SK-N-SH (cell line): ENCODE measurements at regions not wholly inside any gene's neighbourhood (a gene's known extent, or its start where the extent isn't known, plus 50 kb on each side); places are given as distances from the start of the nearest gene placed in this dataset.

Experiments used
- CTCF ChIA-PET: fragments of 300-600, 350-600 bp; formaldehyde crosslinking; extraction: SDS; loops from one replicate; lab custom pipeline; 2021; lab: Yijun Ruan, JAX
- POLR2A ChIA-PET: fragments of 350-600 bp; sonication (Branson Sonifier 250); formaldehyde crosslinking; extraction: SDS; loops from one replicate; lab custom pipeline; 2020; ENCODE audit warnings: antibody characterized with exemption, inconsistent platforms; lab: Yijun Ruan, JAX
- DNase-seq: peaks from one replicate; pipeline ENCODE4 v3.0.0; 2012
- H2AFZ ChIP-seq: fragments of 200-600 bp; sonication (generic); 2 replicates; pipeline ENCODE4 v1.8.1; 2016; ENCODE audit warnings: antibody characterized with exemption, mild to moderate bottlenecking, low read depth
- H3F3A ChIP-seq: fragments of 200-600 bp; sonication (generic); replicated peaks from 2 replicates; pipeline ENCODE3; 2016; ENCODE audit warnings: antibody characterized with exemption, mild to moderate bottlenecking; ENCODE audit not compliant: insufficient read depth
- H3K27ac ChIP-seq, 2 experiments: fragments of 200-500 bp in 1 of 2; fragments of 200-600 bp in 1 of 2; sonication (Bioruptor generic) in 1 of 2; sonication (generic), shearing (Covaris generic) in 1 of 2; 2 replicates each; pipeline versions ENCODE4 v1.5.1 to v1.6.1; 2014 to 2016; ENCODE audit warnings: low read depth in 2 of 2, inconsistent platforms in 1 of 2, low read length in 1 of 2, mild to moderate bottlenecking in 1 of 2, mixed read lengths in 1 of 2
- H3K27me3 ChIP-seq: fragments of 200-600 bp; sonication (generic), shearing (Covaris generic); 2 replicates; pipeline ENCODE4 v1.6.1; 2016; ENCODE audit warnings: mixed run types; ENCODE audit not compliant: insufficient read depth
- H3K36me3 ChIP-seq, 2 experiments: fragments of 200-500 bp in 1 of 2; fragments of 200-600 bp in 1 of 2; sonication (Bioruptor generic) in 1 of 2; sonication (generic) in 1 of 2; replicated peaks in 1 of 2; 2 replicates each; pipeline versions ENCODE3 to v1.5.1; 2014 to 2016; ENCODE audit warnings: low read length in 1 of 2, mild to moderate bottlenecking in 1 of 2; ENCODE audit not compliant: insufficient read depth in 2 of 2, control insufficient read depth in 1 of 2
- H3K4me1 ChIP-seq, 2 experiments: fragments of 200-500 bp in 1 of 2; fragments of 200-600 bp in 1 of 2; sonication (Bioruptor generic) in 1 of 2; sonication (generic), shearing (Covaris generic) in 1 of 2; 2 replicates each; pipeline versions ENCODE4 v1.5.1 to v1.6.1; 2014 to 2016; ENCODE audit warnings: low read depth in 1 of 2, low read length in 1 of 2, mixed run types in 1 of 2; ENCODE audit not compliant: insufficient read depth in 2 of 2, control insufficient read depth in 1 of 2
- H3K4me2 ChIP-seq: fragments of 200-600 bp; sonication (generic), shearing (Covaris generic); 2 replicates; pipeline ENCODE4 v1.6.1; 2017; ENCODE audit warnings: mixed run types
- H3K4me3 ChIP-seq, 2 experiments: fragments of 200-500 bp in 1 of 2; fragments of 200-600 bp in 1 of 2; sonication (Bioruptor generic) in 1 of 2; sonication (generic), shearing (Covaris generic) in 1 of 2; 2 replicates each; pipeline versions ENCODE4 v1.5.1 to v1.8.1; 2014 to 2016; ENCODE audit warnings: low read depth in 2 of 2, inconsistent platforms in 1 of 2, low read length in 1 of 2, mild to moderate bottlenecking in 1 of 2, mixed read lengths in 1 of 2, moderate library complexity in 1 of 2
- H3K79me2 ChIP-seq: fragments of 200-600 bp; sonication (generic); 2 replicates; pipeline ENCODE4 v1.8.1; 2017; ENCODE audit warnings: mild to moderate bottlenecking; ENCODE audit not compliant: insufficient read depth
- H3K9ac ChIP-seq: fragments of 200-600 bp; sonication (generic); 2 replicates; pipeline ENCODE4 v1.6.1; 2017; ENCODE audit warnings: mixed run types
- H3K9me2 ChIP-seq: fragments of 200-600 bp; sonication (generic); 2 replicates; pipeline ENCODE4 v1.6.1; 2017; ENCODE audit warnings: mixed run types
- H3K9me3 ChIP-seq: fragments of 200-600 bp; sonication (generic); 2 replicates; pipeline ENCODE4 v1.6.1; 2017; ENCODE audit warnings: mixed run types, mild to moderate bottlenecking, moderate library complexity
- H4K20me1 ChIP-seq: fragments of 200-600 bp; sonication (generic); 2 replicates; pipeline ENCODE4 v1.6.1; 2017; ENCODE audit warnings: mild to moderate bottlenecking, mixed run types; ENCODE audit not compliant: insufficient read depth
- EZH2phosphoT487 ChIP-seq: fragments of 200-600 bp; sonication (generic); IDR thresholded peaks from 2 replicates; pipeline ENCODE4 v1.6.1; 2017; ENCODE audit warnings: low read depth, mixed run types, mild to moderate bottlenecking, antibody characterized with exemption, moderate library complexity, borderline replicate concordance
- FOSL2 ChIP-seq: IDR thresholded peaks from 2 replicates; pipeline ENCODE4 v1.4.0; 2012; ENCODE audit warnings: low read depth, mild to moderate bottlenecking, moderate library complexity, borderline replicate concordance
- FOXJ3 ChIP-seq: sonication (generic); formaldehyde crosslinking; IDR thresholded peaks from 2 replicates; pipeline ENCODE4 v1.5.1; 2020; ENCODE audit warnings: mild to moderate bottlenecking, missing genetic modification reagents
- FOXM1 ChIP-seq: IDR thresholded peaks from 2 replicates; pipeline ENCODE4 v1.4.0; 2012; ENCODE audit warnings: low read depth, mild to moderate bottlenecking
- GABPA ChIP-seq: IDR thresholded peaks from 2 replicates; pipeline ENCODE4 v1.4.0; 2012; ENCODE audit warnings: low read depth, mild to moderate bottlenecking
- MAX ChIP-seq: IDR thresholded peaks from 2 replicates; pipeline ENCODE4 v1.4.0; 2012; ENCODE audit warnings: low read depth
- MEF2A ChIP-seq: IDR thresholded peaks from 2 replicates; pipeline ENCODE4 v1.4.0; 2012; ENCODE audit warnings: low read depth, borderline replicate concordance
- MXI1 ChIP-seq: IDR thresholded peaks from 2 replicates; pipeline ENCODE4 v1.6.1; 2012; ENCODE audit warnings: mild to moderate bottlenecking, low read depth, low read length, improper control_type of control experiment
- NFIC ChIP-seq: IDR thresholded peaks from 2 replicates; pipeline ENCODE4 v1.4.0; 2012; ENCODE audit warnings: borderline replicate concordance
- NRF1 ChIP-seq: IDR thresholded peaks from 2 replicates; pipeline ENCODE4 v1.6.1; 2012; ENCODE audit warnings: low read depth, mild to moderate bottlenecking, low read length
- POLR2AphosphoS5 ChIP-seq: IDR thresholded peaks from 2 replicates; pipeline ENCODE4 v1.6.1; 2012; ENCODE audit warnings: low read depth, low read length
- REST ChIP-seq: IDR thresholded peaks from 2 replicates; pipeline ENCODE4 v1.6.1; 2012; ENCODE audit warnings: mild to moderate bottlenecking, low read depth, low read length, moderate library complexity
- RFX5 ChIP-seq: IDR thresholded peaks from 2 replicates; pipeline ENCODE4 v1.6.1; 2012; ENCODE audit warnings: mild to moderate bottlenecking, improper control_type of control experiment, low read length
- SIN3A ChIP-seq: IDR thresholded peaks from 2 replicates; pipeline ENCODE4 v1.6.1; 2012; ENCODE audit warnings: low read depth, mild to moderate bottlenecking, low read length, moderate library complexity, borderline replicate concordance
- SMC3 ChIP-seq: IDR thresholded peaks from 2 replicates; pipeline ENCODE4 v1.6.1; 2012; ENCODE audit warnings: low read depth, low read length, improper control_type of control experiment
- TAF1 ChIP-seq: IDR thresholded peaks from 2 replicates; pipeline ENCODE4 v1.6.1; 2012; ENCODE audit warnings: low read depth, mild to moderate bottlenecking, low read length, moderate library complexity, borderline replicate concordance
- TCF12 ChIP-seq: IDR thresholded peaks from 2 replicates; pipeline ENCODE4 v1.4.0; 2012
- TEAD4 ChIP-seq: IDR thresholded peaks from 2 replicates; pipeline ENCODE4 v1.4.0; 2012; ENCODE audit warnings: mild to moderate bottlenecking, borderline replicate concordance; ENCODE audit not compliant: insufficient read depth
- USF2 ChIP-seq: fragments of 150-350 bp; IDR thresholded peaks from 2 replicates; pipeline ENCODE4 v1.6.1; 2017; ENCODE audit warnings: antibody characterized with exemption, low read length, low read depth, borderline replicate concordance
- YY1 ChIP-seq: IDR thresholded peaks from 2 replicates; pipeline ENCODE4 v1.4.0; 2012; ENCODE audit warnings: low read depth, mild to moderate bottlenecking
- ZBTB33 ChIP-seq: IDR thresholded peaks from 2 replicates; pipeline ENCODE4 v1.4.0; 2012; ENCODE audit warnings: low read depth, borderline replicate concordance
- WGBS: methylation state at CpG from one replicate; pipeline ENCODE4 v1.1.6; 2017; ENCODE audit warnings: low lambda C conversion rate; 5-methylcytosine and 5-hydroxymethylcytosine counted together
- TF ChIP-seq, protein P1 (sequence below): IDR thresholded peaks from 2 replicates; pipeline ENCODE4; 2012
- TF ChIP-seq, protein P2 (sequence below): IDR thresholded peaks from 2 replicates; pipeline ENCODE4 v1.4.0; 2012; ENCODE audit warnings: low read depth, borderline replicate concordance

DNA sequence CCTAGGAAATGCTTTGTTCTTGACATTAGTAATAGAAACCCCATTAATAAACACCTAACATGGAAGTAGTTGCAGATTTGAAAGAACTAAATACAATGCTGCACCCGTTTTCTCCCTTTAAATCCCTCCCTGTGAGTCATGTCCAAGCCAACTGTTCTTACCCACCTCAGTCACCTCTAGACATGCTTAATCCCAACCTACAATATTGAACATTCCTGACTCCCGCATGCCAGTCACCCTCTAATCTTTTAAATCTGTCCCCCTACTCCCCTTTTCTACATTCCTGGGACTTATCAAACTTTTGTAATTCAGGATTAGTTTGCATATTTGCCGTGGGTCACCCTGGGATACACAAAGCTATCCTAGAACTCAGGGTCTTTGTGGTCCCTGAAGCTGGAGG is 374.6 kb downstream of the IRS1 start (continued):
- TF ChIP-seq, protein P1, sequence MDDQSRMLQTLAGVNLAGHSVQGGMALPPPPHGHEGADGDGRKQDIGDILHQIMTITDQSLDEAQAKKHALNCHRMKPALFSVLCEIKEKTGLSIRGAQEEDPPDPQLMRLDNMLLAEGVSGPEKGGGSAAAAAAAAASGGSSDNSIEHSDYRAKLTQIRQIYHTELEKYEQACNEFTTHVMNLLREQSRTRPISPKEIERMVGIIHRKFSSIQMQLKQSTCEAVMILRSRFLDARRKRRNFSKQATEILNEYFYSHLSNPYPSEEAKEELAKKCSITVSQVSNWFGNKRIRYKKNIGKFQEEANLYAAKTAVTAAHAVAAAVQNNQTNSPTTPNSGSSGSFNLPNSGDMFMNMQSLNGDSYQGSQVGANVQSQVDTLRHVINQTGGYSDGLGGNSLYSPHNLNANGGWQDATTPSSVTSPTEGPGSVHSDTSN = no peak
- TF ChIP-seq NFIC = no peak
- TF ChIP-seq MEF2A = no peak
- no peak for TF ChIP-seq USF2
- TF ChIP-seq FOSL2 = no peak
- no peak for TF ChIP-seq GABPA
- TF ChIP-seq YY1 = no peak

DNA sequence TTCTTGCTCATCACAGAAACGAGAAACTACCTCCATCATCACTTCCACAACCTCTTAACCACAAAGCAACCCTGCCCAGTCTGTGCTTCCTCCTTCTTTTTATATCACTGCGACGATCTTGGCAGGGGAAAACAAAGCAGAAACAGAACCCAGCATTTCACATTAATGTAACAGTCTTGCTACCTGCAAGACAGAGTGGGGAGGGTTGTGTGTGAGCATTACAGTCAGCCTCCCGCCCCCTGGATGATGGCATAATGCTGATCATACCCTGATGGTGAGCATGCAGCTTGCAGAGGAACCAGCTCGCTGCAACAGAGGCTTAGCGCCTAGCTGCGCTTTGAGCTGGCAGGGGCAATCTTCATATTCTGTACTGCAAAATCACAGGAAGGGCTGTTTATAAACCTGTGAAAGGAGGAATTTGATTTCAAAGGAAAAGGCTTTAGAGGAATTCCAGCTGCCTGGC is 376.1 kb downstream of the IRS1 start:
- Histone ChIP-seq H3F3A (peaks cover 39% of the 10 kb centered on the region), H3K9me2 (no peaks in the 10 kb centered on the region), H3K27me3 (no peaks in the 10 kb centered on the region), H3K79me2 (no peaks in the 10 kb centered on the region), H3K9ac (0 out of 2 replicates have a peak overlapping the region, but pooled peaks have one; percentile 1), H3K4me2 (peak overlapping the region; percentile 75), H4K20me1 (no peaks in the 10 kb centered on the region), H3K4me1 (peaks cover 0 to 27% of the 10 kb centered on the region in 2 experiments; a peak in 3 of 4 replicates), H3K27ac (peak overlapping the region; percentile 4 to 22; a peak in 3 of 4 replicates), H3K4me3 (peak overlapping the region; percentile 33 to 40; a peak in 3 of 4 replicates), H2AFZ (peak overlapping the region; percentile 66), H3K9me3 (no peaks in the 10 kb centered on the region), H3K36me3 (no peaks in the 10 kb centered on the region)
- whole genome bisulfite sequencing = 12% methylated on average over 7 of the region's 7 CpGs
- POLR2A ChIA-PET = no interaction called here
- CTCF ChIA-PET = no interaction called here
- no peak for DNase-seq
- TF ChIP-seq, protein P1 = peak; percentile 78
- TF ChIP-seq ZBTB33 = no peak
- TF ChIP-seq FOXM1 = no peak
- TF ChIP-seq, protein P2, sequence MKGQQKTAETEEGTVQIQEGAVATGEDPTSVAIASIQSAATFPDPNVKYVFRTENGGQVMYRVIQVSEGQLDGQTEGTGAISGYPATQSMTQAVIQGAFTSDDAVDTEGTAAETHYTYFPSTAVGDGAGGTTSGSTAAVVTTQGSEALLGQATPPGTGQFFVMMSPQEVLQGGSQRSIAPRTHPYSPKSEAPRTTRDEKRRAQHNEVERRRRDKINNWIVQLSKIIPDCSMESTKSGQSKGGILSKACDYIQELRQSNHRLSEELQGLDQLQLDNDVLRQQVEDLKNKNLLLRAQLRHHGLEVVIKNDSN = no peak
- peak; percentile 92 for TF ChIP-seq TCF12
- no peak for TF ChIP-seq TAF1
- TF ChIP-seq SIN3A = no peak
- no peak for TF ChIP-seq MXI1
- TF ChIP-seq REST = 0 out of 2 replicates have a peak, but pooled peaks have one; percentile 3
- no peak for TF ChIP-seq RFX5
- TF ChIP-seq NRF1 = no peak
- no peak for TF ChIP-seq GABPA
- peak; percentile 71; the same call in 1 of the 2 replicates for TF ChIP-seq MAX
- TF ChIP-seq SMC3 = no peak
- no peak for TF ChIP-seq FOXJ3 (CRISPR knock-in tag)
- TF ChIP-seq TEAD4 = no peak
- TF ChIP-seq EZH2phosphoT487 = no peak
- no peak; the same call in 1 of the 2 replicates for TF ChIP-seq POLR2AphosphoS5
